SH-SY5Y (cell line): ENCODE measurements at regions not wholly inside any gene's neighbourhood (a gene's known extent, or its start where the extent isn't known, plus 50 kb on each side); places are given as distances from the start of the nearest gene placed in this dataset.

Experiments used
- GATA2 ChIP-seq: IDR thresholded peaks from 2 replicates; pipeline ENCODE4 v1.6.1; 2011; ENCODE audit warnings: mild to moderate bottlenecking, low read depth, low read length
- GATA3 ChIP-seq: IDR thresholded peaks from 2 replicates; pipeline ENCODE4 v1.6.1; 2011; ENCODE audit warnings: low read depth, mild to moderate bottlenecking, low read length, moderate library complexity

DNA sequence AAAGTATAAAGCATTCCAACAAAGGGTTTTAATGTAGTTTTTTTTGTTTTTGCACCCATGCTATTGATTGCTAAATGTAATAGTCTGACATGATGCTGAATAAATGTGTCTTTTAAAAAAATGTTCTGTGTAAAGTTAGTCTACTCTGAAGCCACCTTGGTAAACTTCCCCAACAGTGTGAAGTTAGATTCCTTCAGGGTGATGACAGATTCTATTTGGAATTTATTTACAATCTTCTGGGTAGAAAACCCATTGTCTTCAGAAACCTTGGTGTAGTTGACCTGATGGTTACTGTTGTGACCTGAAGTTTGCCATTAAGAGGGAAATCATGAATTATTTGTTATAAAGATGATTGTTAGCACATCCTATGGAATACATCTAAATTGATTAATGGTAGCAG, 64.7 kb upstream of the TRPC7 start:
- TF ChIP-seq GATA3 = no peak
- no peak for TF ChIP-seq GATA2

DNA sequence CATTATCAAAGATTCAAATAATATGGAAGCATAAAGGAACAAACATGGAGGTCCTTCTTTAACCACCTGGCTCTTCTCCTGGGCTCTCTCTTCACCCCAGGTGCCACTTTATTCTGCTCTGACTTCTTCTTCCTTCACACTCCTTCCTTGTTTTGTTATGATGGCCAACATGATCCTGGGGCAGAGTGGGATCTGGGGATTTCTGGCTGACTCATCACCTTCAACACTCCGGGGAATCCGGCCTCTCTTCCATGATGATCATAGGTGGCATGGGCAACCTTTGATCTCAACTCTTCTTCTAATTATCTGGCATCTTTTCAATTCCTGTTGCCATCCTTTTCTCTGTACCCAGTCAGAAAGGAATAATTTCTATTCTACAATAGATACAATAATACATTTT, 62.1 kb upstream of the TRPC7 start:
- TF ChIP-seq GATA2 = no peak
- no peak for TF ChIP-seq GATA3

DNA sequence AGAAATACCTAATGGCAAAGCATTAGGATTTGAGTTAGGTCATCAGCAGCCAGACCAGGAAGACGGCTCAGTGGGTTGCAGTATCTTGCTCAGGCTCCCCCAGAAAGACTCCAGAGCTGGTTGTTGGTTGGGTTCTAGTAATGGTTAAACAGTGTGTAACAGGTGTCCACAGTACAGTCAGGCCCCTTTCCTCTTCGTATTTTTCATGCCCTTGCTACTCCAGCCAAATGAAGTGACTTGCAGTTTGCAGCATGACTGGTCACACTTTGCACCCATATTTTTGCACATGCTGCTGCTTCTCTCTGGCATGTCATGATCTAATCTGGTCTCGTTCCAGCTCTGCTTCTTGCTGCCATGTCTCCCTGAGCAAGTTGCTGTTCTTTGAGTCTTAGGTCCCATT, 60.6 kb upstream of the TRPC7 start:
- TF ChIP-seq GATA2 (no peak), GATA3 (no peak)

DNA sequence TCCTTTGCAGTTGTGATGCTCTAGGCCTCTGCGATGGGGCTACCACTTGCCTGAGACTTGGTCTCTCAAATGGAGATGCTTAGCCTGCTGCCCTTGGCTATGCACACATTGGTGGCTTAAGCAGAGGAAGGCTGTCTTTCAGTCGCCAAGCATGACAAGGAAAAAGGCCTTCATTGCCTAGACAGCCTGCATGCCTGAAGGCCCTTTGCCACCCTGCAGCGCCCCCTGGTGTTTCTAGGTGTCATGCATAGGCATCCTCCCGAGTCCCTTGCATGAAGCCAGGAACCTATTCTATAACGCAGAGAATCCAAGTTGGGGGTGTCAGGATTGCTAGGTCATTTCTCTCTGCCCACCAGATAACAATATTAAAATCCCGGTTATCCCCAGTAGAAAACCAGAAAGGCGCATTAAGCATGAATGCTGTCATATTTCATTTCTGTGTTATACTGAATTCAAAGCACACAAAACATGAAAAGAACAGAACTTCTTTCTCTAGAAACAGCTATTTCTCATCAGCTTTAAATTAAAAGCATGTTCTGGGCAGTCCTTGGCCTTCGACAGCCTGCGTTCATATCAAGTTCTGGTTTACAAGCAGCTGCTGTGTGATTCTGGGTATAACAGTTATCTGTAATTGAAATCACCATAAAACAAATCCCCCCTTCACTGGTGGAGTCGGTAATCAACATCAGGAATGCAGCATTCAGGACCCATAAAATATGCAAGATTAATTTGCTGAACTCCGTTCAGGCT, 59.7 kb upstream of the TRPC7 start:
- TF ChIP-seq GATA3 = no peak

DNA sequence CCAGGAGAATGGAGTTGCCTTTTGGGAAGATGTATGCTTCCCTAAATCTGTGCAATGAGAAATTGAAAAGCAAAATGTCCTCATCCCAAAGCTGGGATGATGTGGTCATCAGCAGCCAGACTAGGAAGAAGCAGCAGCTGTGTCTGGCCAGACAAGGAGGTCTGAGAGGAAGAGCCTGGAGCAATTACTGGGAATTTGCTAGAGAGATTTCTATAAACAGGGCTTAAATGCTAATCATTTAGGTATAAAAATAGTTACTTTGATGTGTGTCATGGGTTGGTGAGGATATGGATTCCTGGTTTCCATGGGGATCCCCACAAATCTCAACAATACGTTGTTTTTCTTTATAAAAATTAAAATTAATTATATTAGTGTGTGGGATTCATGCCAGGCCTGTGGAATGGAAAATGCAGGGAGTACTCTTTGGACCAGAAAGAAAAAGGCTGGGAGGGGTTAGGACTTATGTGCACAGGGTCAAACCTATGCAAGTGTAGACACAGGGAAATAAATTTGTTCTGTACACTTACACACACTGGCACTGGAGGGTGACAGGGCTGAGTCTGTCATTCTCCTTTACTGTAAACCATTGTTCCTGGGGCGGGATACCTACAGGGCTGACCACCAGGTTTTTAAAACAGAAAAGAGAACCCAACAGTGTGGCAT, 58.7 kb upstream of the TRPC7 start:
- TF ChIP-seq GATA3 (no peak), GATA2 (no peak)

DNA sequence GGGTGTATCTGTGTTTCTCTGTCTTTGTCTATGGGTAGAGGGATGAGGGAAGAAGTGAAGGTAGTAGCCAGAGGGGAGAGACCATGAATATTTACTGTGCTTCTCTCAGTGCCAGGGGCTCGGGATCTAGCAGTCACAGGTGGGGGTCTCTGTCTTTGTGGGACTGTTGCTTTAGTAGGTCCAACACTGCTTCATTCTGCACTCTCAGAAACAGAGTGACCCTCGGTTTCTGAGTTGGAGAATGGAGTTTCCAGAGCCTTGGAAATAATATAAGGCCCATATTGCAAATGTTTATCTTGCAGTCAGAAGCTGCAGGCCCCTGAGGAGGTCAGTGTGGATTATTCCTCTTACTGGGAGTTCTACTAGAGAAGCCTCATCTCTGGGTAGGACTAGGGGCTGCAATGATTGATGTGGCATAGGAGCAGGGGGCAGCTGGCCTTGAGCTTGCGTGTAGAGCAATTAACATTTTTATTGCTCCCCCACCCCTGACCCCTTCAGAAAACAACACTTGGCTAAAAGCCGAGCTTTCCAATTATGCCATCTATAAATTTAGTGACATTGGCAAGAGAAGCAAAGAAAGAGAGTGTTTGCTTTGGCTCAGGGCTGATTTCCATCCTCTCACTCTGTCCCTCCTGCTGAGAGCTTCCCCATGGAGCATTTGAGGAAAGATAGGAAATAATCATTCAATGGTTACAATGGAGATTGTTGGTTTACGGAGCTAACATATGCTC, 55.0 kb upstream of the TRPC7 start:
- no peak for TF ChIP-seq GATA2
- TF ChIP-seq GATA3 = no peak

DNA sequence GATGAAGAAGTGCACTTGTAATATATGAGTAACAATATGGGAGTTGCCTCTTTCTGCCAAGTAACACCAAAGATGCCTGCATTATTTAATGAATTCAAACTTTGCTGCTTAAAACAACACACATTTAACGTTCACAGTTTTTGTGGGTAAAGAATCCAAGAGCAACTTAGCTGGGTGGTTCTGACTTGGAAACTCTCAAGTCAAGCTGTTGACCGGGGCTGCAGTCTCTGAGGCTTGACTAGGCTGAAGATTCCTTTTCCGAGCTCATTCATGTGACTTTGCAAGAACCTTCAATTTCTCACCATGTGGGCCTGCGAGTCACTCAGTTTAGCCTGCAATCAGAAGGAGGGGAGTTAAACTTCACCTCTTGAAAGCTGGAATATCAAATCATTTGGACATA, 53.0 kb upstream of the TRPC7 start:
- TF ChIP-seq GATA2 = no peak
- TF ChIP-seq GATA3 = no peak
